ENCODE measurements at regions not wholly inside any gene's neighbourhood (a gene's known extent, or its start where the extent isn't known, plus 50 kb on each side); places are given as distances from the start of the nearest gene placed in this dataset.

DNA sequence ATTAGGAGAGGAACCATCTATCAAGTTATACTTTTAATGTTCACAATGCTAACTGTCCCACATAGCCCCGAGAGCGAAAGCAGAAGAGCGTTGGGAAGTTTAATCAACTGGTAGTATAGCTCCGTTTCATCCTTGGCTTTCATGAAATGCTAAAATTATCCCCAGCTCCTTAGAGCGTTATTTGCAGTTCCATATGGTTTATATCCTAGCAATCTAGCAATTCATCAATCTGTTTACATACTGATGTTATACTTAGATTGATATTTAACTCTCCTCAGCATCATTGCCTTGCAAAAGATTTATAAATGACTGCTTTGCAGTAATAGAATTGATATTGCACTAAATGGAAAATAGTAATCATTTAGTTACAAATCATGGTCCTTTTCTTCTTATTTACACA is 419.8 kb downstream of the COG6 start:
- Histone ChIP-seq H3K4me3 (no peak overlapping the region), H3K4me2 (ENCODE audit: control insufficient read depth, insufficient read depth) (no peak overlapping the region), H3K9ac (ENCODE audit: control insufficient read depth, insufficient read depth, low read length) (no peak overlapping the region), H3K9me3 (replicated peaks; ENCODE audit: control insufficient read depth, insufficient read depth, low read length) (no peaks in the 10 kb centered on the region), H3K27ac (ENCODE audit: control insufficient read depth, insufficient read depth) (no peak overlapping the region), H3K27me3 (replicated peaks in 1 of 2; ENCODE audit: control insufficient read depth in 2 of 2, insufficient read depth in 2 of 2, low read length in 1 of 2) (peaks cover 2 to 10% of the 10 kb centered on the region in 2 experiments; a peak in 2 of 4 replicates), H4K20me1 (ENCODE audit: control insufficient read depth, insufficient read depth) (no peaks in the 10 kb centered on the region), H3K4me1 (ENCODE audit: control insufficient read depth, insufficient read depth, low read length) (no peaks in the 10 kb centered on the region), H3K79me2 (ENCODE audit: control insufficient read depth, insufficient read depth, low read length) (no peaks in the 10 kb centered on the region), H2AFZ (ENCODE audit: control insufficient read depth, low read depth, low read length) (no peak overlapping the region), H3K36me3 (ENCODE audit: control insufficient read depth in 2 of 2, insufficient read depth in 2 of 2, low read length in 1 of 2) (no peaks in the 10 kb centered on the region)
- in situ Hi-C loops (cut with MboI), result no loop called here
- TF ChIP-seq, protein P1, sequence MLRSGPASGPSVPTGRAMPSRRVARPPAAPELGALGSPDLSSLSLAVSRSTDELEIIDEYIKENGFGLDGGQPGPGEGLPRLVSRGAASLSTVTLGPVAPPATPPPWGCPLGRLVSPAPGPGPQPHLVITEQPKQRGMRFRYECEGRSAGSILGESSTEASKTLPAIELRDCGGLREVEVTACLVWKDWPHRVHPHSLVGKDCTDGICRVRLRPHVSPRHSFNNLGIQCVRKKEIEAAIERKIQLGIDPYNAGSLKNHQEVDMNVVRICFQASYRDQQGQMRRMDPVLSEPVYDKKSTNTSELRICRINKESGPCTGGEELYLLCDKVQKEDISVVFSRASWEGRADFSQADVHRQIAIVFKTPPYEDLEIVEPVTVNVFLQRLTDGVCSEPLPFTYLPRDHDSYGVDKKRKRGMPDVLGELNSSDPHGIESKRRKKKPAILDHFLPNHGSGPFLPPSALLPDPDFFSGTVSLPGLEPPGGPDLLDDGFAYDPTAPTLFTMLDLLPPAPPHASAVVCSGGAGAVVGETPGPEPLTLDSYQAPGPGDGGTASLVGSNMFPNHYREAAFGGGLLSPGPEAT (IDR thresholded peaks at IDR 0.05; ENCODE audit: low read depth), result no peak
- TF ChIP-seq NR2C1 (IDR thresholded peaks at IDR 0.05) (no peak), ZNF24 (IDR thresholded peaks at IDR 0.05) (no peak), TBL1XR1 (IDR thresholded peaks at IDR 0.05; ENCODE audit: low read depth, low read length) (no peak), SIX5 (IDR thresholded peaks at IDR 0.05; ENCODE audit: low read depth, low read length, severe bottlenecking) (no peak), ZNF274 (IDR thresholded peaks at IDR 0.05; ENCODE audit: insufficient read depth, insufficient read length) (no peak), FOS (IDR thresholded peaks at IDR 0.05; ENCODE audit: borderline replicate concordance, extremely low read depth, insufficient read length) (no peak), RB1 (IDR thresholded peaks at IDR 0.05; ENCODE audit: borderline replicate concordance) (no peak), WRNIP1 (IDR thresholded peaks at IDR 0.05; ENCODE audit: borderline replicate concordance, low read depth, low read length) (no peak), TARDBP (IDR thresholded peaks at IDR 0.05; ENCODE audit: borderline replicate concordance) (no peak), ASH2L (IDR thresholded peaks at IDR 0.05; ENCODE audit: borderline replicate concordance, low read depth) (no peak), CHD4 (IDR thresholded peaks at IDR 0.05) (no peak), RUNX3 (IDR thresholded peaks at IDR 0.05; ENCODE audit: low read length) (no peak), CBFB (IDR thresholded peaks at IDR 0.05; ENCODE audit: low read depth) (no peak)
- TF ChIP-seq, protein P2, sequence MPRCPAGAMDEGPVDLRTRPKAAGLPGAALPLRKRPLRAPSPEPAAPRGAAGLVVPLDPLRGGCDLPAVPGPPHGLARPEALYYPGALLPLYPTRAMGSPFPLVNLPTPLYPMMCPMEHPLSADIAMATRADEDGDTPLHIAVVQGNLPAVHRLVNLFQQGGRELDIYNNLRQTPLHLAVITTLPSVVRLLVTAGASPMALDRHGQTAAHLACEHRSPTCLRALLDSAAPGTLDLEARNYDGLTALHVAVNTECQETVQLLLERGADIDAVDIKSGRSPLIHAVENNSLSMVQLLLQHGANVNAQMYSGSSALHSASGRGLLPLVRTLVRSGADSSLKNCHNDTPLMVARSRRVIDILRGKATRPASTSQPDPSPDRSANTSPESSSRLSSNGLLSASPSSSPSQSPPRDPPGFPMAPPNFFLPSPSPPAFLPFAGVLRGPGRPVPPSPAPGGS (IDR thresholded peaks at IDR 0.05; ENCODE audit: borderline replicate concordance, insufficient read depth, low read depth, low read length, poor library complexity, severe bottlenecking), result no peak
- TF ChIP-seq, protein P3, sequence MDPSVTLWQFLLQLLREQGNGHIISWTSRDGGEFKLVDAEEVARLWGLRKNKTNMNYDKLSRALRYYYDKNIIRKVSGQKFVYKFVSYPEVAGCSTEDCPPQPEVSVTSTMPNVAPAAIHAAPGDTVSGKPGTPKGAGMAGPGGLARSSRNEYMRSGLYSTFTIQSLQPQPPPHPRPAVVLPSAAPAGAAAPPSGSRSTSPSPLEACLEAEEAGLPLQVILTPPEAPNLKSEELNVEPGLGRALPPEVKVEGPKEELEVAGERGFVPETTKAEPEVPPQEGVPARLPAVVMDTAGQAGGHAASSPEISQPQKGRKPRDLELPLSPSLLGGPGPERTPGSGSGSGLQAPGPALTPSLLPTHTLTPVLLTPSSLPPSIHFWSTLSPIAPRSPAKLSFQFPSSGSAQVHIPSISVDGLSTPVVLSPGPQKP (IDR thresholded peaks at IDR 0.05; ENCODE audit: low read depth, low read length), result no peak
- TF ChIP-seq, protein P4, sequence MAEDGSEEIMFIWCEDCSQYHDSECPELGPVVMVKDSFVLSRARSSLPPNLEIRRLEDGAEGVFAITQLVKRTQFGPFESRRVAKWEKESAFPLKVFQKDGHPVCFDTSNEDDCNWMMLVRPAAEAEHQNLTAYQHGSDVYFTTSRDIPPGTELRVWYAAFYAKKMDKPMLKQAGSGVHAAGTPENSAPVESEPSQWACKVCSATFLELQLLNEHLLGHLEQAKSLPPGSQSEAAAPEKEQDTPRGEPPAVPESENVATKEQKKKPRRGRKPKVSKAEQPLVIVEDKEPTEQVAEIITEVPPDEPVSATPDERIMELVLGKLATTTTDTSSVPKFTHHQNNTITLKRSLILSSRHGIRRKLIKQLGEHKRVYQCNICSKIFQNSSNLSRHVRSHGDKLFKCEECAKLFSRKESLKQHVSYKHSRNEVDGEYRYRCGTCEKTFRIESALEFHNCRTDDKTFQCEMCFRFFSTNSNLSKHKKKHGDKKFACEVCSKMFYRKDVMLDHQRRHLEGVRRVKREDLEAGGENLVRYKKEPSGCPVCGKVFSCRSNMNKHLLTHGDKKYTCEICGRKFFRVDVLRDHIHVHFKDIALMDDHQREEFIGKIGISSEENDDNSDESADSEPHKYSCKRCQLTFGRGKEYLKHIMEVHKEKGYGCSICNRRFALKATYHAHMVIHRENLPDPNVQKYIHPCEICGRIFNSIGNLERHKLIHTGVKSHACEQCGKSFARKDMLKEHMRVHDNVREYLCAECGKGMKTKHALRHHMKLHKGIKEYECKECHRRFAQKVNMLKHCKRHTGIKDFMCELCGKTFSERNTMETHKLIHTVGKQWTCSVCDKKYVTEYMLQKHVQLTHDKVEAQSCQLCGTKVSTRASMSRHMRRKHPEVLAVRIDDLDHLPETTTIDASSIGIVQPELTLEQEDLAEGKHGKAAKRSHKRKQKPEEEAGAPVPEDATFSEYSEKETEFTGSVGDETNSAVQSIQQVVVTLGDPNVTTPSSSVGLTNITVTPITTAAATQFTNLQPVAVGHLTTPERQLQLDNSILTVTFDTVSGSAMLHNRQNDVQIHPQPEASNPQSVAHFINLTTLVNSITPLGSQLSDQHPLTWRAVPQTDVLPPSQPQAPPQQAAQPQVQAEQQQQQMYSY (CRISPR knock-in tag; IDR thresholded peaks at IDR 0.05), result no peak
- CTCF ChIA-PET, result interaction anchor here (1.0 to 1.9 kb wide), 3 partner anchors 132 to 702 kb away, joined by 3 to 7 read pairs (median 3); no protein-coding TSS in a partner anchor
- RAD21 ChIA-PET (ENCODE audit: unreplicated experiment), result no interaction called here
- no peak for DNase-seq (ENCODE audit: low read depth, low spot score)
- ATAC-seq, result no peak
- BruUV-seq (replicated peaks), result no TSS peak
- POLR2A ChIA-PET, result no interaction called here
- SMC1A ChIA-PET (ENCODE audit: uncharacterized antibody, unreplicated experiment), result interaction anchor here (1.2 to 1.5 kb wide), 2 partner anchors 8 to 14 kb away, joined by 4 to 5 read pairs; no protein-coding TSS in a partner anchor
- WGBS (ENCODE audit: insufficient coverage, insufficient replicate concordance, low lambda C conversion rate, missing lambda C conversion rate), result 66% methylated on average over 5 of the region's 5 CpGs
- no peak for FAIRE-seq
- intact Hi-C loops (cut with micrococcal nuclease; ENCODE audit: unreplicated experiment), result no loop called here
